ENCODE measurements at regions not wholly inside any gene's neighbourhood (a gene's known extent, or its start where the extent isn't known, plus 50 kb on each side); places are given as distances from the start of the nearest gene placed in this dataset.

GRCh38 chr2:120785228-120785966, 49.7 kb downstream of the GLI2 start:
- DNase-seq, result no peak

GRCh38 chr2:120786038-120786960, 50.6 kb downstream of the GLI2 start:
- DNase-seq, result no peak

DNA sequence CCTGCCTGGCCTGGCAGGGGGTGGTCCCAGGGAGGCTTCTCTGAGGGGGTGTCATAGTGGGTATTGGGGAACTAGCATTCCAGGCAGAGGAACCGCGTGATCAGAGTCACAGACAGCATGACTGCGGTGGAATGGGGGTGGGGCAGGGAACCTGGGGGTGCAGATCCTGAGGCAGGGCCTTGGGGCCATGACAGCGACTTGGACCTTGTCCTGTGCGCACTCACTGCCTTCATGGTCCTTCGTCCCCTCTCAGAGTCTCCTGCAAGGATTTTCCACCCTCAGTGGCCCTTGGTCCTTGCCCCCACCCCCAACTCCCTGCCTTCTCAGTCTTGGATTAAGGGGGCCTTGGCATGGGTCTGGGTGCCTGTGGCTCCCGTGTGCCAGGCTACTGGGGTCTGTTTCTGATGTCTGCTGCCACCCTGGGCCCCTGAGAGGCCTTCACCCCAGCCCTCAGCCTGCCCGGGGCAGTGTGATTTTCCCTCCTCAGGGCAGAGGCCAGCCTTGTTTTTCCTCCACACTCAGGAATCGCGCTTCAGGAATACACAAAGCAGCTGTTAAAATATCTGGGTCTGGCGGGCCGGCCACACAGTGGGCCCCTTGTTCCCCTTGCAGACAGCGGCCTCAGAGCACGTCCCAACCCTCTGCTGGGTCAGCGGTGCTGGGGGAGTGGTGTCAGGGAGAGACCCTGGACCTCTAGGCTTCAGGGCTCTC, 51.6 kb downstream of the GLI2 start:
- DNase-seq, result no peak

DNA sequence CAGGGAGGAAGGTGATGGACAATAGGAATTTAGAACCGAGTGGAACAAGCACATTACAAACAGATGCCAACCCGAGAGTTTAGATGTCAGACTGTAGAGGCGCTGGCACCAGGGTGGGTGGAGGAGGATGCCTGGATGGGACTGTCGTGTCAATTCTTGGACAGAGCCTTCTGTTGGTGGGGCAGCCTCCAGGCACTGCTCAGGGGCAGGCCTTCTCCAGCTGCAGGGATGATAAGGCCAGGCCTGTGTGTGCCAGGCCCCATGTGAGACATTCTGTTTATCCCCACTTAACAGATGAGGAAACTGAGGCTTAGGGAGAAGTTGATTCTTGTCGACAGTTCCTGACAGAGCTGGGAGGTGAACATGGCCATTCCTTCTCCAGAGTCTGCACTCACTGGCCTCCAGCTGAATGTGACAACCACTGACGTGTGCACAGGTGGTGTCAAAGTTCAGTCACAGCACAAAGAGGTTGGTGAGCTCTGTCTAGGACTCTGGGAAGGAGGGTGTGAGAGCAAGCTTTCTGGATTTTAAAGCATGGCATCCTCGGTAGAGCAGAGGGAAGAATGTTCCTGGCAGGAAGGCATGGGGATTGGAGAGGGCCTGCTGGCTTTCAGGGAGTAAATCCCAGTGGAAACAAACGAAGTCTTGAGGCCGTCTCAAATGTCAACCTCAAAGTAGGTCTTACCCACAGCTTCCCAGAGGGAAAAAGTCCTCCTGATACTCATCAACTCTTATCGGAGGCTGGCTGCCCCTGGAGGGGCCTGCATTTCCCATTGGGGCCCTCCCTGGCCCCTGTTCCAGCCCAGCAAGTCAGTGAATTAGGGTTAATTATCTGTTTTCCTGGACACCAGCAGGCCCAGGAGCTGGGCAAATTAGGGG, 52.4 kb downstream of the GLI2 start:
- no peak for DNase-seq

DNA sequence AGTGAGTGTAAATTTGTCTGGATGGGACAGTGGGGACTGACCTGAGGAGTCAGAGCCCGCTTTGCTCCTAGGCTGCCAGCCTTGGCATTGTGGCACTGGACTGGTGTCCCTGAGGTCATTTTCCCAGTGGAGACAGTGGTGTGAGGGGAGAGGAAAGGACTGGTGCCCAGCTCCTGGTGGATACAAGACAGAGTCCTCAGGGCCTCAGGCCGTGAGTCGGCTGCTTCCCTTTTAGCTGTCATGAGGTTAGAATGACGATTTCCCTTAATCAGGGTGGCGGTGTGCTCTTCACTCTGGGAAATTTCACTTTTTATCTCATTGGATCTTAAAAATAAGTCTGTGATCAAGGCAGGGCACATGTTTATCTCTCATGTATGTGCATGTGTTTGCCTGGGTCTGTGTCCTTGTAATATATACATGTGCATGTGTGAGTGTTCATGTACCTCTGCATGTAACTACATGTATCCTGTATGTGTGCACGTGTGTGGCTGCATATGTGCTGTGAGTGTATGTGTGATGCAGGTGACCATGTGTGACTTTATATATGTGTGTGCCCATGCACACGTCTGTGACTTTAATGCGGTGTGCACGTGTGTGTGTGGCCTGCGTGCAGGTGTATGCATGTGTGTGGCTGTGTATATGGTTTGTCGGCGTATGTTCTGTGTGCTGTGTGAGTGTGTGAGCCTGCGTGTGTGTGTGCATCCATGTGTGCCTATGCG, 55.7 kb downstream of the GLI2 start:
- no peak for DNase-seq

DNA sequence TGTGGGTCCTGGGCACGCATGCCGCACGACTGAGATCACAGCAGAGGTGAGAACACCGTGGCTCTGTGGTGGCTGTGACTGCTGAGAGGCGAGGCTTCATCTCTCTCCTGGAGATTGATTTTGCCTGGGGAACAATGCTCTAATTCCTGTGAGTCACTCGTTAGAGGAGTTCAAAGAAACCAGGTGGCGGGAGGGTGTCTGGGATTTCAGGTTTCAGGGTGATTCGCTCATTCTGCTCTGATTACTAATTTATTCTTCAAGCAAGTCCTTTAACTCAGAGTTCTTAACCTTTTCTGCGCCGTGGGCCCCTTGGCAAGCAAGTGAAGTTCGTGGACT, 56.3 kb downstream of the GLI2 start:
- peak; percentile 50 for DNase-seq

DNA sequence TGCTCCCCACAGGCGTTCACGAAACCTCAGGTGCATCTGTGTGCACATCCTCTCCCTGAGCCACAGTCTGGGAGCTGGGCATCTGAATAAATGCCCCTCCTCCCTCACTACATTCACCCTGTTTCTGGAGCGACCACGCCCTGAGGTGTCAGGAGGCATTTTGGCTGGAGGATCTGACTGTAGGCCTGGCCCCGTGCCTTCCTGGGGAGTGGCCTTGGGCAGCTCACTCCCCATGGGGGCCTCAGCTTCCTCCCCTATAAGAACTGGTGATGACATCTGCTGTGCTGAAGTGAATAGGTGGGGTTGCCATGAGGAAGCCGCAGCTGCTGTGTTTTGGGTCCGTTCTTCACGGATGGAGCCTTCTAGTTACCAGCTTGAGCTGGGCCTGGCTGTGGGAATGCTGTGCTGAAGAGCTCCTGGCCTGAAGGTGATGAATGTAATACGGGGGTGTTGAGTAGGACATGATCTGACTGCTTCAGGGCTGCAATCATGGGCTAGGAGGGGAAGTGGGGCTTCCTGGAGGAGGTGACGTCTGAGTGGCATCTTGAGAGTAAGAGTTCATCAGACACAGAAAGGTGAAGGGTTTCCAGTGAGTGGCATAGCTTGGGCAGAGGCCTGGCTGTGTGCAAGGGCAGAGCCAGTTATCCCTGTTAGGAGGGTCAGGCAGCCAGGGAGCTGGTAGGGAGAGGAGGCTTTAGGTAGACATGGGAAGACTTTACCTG, 58.2 kb downstream of the GLI2 start:
- peak; percentile 89 for DNase-seq

DNA sequence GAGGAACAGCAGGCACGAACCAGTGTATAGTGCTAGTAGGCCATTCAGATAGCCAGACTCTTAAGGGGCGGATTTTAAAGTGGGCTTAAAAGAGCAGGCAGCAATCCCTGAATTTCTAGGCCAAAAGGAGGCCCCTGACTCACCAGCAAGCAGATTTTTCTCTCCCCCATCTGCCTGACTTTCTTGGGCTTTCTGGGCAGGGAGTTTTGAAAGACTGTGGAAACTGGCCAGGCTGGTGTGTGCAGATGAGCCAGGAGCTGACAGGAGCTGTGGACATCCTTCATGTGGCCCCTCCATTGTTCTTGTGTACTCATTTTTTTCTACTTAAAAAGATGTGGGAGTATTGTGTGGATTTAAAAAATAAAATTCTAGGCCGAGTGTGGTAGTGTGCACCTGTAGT, 59.0 kb downstream of the GLI2 start:
- no peak for DNase-seq

DNA sequence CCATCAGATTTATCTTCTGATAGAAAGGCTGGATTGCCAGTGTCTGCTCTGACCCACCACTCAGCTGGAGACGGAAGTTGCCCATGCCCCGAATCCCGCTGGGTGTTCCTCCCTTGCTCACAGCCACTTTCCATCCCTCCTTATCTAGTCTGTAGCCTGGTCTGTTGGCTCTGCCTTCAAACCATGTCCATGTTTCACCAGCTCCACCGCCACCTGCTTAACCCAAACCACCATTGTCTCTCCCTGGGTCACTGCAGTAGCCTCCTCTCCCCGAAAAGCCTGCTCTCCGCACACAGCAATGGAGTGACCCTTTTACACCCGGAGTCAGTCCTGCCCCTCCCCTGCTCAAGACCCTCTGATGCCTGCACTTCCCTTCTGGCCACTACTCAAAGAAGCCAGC, 60.4 kb downstream of the GLI2 start:
- no peak for DNase-seq

DNA sequence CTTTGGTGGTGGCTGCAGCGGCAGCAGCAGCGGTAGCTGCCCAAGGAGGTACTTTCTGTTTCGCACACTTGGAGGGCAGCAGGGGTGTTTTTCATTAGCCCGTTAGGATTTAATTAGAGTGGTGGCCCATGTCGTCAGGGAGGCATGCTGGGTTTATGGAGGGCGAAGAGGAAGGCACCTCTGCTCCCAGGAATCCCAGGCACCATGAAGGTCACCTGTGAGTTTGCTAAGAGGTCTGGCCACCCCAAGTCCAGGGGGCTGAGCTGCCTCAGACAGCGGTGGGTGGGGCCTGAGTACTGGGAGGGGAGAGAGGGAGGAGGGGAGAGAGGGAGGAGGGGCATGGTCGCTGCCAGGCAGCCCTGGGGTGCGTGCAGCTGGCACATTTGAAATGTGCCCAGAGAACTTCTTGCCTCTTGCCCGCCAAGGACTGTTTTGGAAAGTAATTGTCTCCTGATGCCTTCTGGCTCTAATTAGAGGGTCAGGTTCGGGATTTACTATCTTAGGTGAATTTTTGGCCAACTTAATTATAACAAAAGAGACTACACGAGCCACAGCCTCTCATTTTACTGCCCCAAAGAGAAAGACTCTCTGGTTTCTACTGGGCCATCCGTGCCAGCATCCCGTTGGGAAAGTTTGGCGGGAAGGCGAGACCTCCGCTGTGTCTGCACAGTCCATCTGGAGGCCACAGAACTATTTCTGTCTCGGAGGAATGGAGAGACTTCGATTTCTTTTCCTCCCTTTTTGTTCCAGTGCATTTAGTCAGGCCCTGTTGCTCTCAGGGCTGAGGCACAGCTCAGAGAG, 62.0 kb downstream of the GLI2 start:
- DNase-seq, result peak; percentile 72

DNA sequence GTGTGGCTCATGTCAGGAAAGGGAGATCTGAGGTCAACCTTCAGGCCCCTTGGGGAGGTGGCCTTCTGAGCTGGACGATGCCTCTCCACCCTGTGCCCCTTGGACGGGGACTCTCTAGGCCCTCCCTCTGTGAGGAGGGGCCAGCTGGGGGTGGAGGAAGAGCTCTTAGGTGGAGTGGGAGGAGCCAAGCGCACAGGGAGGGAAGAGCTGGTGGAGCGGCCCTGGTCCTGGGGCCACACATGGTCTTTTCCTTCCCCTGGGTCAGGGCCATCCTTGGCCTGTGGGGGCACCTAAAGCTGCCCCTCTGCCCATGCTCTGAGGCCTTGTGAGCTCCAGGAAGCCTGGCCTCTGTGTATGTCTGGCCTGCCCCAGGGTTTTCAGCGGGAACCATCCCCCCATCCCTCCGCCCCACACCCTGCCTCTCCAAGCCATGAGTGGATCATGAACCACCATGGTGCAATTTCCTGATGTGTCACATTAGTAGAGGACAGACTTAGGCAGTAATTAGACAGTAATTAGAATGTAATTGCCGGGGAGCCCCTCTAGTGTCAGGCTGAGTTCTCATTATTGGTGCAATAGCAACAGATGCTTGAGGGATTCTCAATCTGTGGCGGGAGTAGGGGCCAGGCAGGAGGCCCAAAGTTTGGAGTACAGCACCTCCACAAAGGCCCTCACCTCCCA, 63.0 kb downstream of the GLI2 start:
- DNase-seq, result peak; percentile 89

DNA sequence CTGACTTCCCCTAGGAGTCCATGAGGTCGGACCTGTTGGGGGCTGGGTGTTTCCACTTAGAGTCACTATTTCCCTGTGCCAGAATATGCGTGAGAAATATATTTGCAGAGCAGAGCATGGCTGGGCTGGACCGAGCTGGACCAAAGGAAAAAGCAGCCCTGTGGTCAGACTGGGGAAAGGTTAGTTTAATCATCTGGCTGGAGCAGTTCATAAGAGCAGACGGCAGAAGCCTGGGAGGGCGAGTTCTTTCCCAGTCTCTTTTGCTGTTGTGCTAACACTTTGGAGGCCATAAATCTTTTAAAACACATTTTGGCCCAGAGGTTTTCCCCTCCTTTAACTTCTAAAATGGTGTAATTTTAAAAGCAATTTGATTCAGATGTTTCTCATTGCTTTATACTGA, 66.5 kb downstream of the GLI2 start:
- DNase-seq, result no peak

DNA sequence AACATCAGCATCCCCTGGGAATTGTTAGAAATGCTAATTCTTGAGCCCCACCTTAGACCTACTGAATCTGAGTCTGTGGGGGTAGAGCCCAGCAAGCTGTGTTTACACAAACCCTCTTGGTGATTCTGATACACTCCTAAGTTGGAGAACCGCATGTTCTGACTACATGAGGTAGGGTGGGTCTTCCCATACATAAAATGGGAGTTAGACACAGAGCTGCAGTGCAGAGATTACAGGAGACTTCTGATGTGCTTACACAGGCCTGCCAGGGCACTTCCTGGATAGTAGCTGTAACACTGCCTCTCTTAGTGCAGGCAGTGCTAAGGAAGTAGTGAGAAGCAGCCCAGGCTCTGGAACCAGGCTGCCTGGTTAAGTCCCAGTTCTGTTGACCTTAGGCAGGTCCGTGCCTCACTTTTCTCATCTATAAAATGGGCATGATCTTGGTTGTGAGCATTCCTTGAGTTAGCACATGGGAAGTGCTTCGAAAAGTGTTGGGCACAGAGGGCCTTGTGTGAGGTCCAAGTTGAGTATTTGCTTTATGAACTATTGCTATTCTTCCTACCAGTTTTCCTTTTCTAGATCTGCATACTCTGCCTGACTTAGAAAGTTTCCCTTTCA, 67.3 kb downstream of the GLI2 start:
- peak; percentile 19 for DNase-seq

DNA sequence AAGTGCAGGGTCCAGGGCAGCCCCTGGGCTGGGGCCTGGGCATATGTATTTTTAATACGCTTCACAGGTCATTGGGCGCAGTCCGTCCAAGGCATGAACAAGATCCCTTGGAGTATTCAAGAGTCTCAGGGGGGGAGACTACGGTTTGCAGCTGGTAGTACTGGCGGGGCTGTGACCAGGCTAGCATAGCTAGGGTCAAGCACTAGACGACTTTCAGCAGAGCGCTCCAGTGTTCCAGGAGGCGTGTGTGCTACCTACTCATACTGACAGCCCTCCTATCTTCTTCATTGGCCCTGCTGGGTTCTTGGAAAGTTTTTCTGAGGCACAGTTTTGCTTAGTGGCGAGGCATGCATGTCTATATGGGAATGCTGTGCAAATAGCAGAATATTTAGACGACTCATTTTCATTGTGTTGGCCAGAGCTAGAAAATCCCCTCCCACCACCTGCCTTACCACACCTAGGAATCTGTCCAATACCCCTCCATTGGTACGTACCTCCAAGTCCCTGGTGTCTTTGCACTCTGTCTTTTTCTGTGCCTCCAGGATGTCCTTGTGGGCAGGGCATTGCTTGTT, 68.2 kb downstream of the GLI2 start:
- no peak for DNase-seq

- DNase-seq, result peak; percentile 38
Measured at GRCh38 chr2:120804459-120804858, 68.8 kb downstream of the GLI2 start.

- DNase-seq, result no peak
Measured at GRCh38 chr2:120805011-120805410, 69.3 kb downstream of the GLI2 start.

DNA sequence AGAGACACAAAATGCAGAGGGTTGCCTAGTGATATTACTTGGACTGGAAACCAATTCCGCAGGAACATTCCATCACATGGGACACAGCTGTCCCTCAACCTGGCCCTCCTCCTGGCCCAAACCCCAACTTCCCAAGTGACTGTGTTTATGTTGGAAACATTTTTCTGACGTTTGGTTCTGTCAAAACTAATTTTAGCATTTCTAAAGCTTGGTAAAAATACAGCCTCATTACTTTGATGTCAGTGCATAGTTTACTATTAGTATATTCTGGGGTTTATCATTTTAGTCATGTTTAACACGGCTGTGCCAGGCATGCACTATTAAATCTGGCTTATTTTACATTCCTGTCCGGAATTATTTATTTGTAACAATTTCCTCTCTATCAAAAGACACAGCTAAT, 69.9 kb downstream of the GLI2 start:
- no peak for DNase-seq

DNA sequence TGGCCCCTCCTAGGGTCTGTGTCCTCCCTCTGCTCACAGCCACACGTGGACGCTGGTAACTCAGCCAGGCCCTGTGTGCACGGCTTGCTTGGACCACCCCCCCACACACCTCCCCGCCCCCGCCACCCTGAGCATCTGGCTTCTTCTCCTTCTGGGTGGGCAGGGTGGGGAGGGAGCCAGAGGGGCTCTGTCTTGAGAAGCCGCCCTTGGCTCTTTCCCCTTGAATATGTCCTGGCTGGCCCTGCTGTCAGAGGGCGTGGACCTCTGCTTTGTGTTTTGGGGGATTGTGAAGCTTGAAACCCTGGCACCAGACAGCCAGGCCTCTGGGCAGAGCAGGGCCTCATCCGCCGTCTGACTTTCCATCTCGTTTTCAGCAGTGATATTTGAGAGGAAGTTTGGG, 72.1 kb downstream of the GLI2 start:
- DNase-seq, result no peak

DNA sequence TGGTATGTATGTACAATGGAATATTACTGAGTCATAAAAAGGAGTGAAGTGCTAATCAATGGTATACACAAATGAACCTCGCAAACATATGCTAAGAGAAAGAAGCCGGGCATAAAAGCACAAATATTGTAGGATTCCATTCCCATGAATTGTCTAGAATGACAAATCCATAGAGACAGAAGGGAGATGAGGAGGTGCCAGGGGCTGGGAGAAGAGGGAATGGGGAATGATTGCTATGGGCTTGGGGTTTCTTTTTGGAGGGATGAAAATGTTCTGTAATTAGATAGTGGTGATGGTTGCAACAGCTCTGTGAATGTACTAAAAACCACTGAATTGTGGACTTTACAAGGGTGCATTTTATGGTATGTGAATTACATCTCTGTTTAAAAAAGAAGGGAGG, 73.5 kb downstream of the GLI2 start:
- DNase-seq, result no peak

All from NCI-H69 (cell line).